Cardiac fibroblast (primary cell): ENCODE measurements at regions not wholly inside any gene's neighbourhood (a gene's known extent, or its start where the extent isn't known, plus 50 kb on each side); places are given as distances from the start of the nearest gene placed in this dataset.

Experiments
- DNase-seq, 2 donors: peaks; one replicate each; pipeline versions ENCODE4 v3.0.0 to v3.0.0-alpha.2; 2010; ENCODE audit warnings: low read depth in 2 of 2
- H3K4me3 ChIP-seq, 2 donors: replicated peaks in 1 of 2; 1 replicate in 1 of 2; 2 replicates in 1 of 2; pipeline ENCODE4 v1.5.1; 2011; ENCODE audit warnings: low read depth in 2 of 2, low read length in 2 of 2, mild to moderate bottlenecking in 2 of 2, moderate library complexity in 1 of 2
- CTCF ChIP-seq: IDR thresholded peaks from one replicate; pipeline ENCODE4 v1.5.1; 2011; ENCODE audit warnings: low read depth, mild to moderate bottlenecking, low read length, inconsistent platforms

- no peak overlapping the region for H3K4me3 ChIP-seq
- no peak for DNase-seq
- TF ChIP-seq CTCF, result no peak
Observed at GRCh38 chr6:22412994-22413393, 116.2 kb upstream of the PRL start.

GRCh38 chr6:22413681-22414311 lies 117.0 kb upstream of the PRL start:
- peak; percentile 13 to 57 for DNase-seq
- H3K4me3 ChIP-seq, result no peak overlapping the region
- no peak for TF ChIP-seq CTCF

GRCh38 chr6:22418714-22419113 lies 121.9 kb upstream of the PRL start:
- no peak for TF ChIP-seq CTCF
- no peak for DNase-seq
- no peak overlapping the region for H3K4me3 ChIP-seq

- DNase-seq, result peak; percentile 21 to 80
- H3K4me3 ChIP-seq, result no peak overlapping the region
- TF ChIP-seq CTCF, result no peak
Observed at GRCh38 chr6:22421198-22421597, 124.4 kb upstream of the PRL start.

- H3K4me3 ChIP-seq, result no peak overlapping the region
- TF ChIP-seq CTCF, result no peak
- DNase-seq, result peak in 1 of 2 donors; percentile 9
Observed at GRCh38 chr6:22424196-22424595, 127.4 kb upstream of the PRL start.

GRCh38 chr6:22432060-22432459 lies 135.2 kb upstream of the PRL start:
- no peak overlapping the region for H3K4me3 ChIP-seq
- DNase-seq, result no peak
- no peak for TF ChIP-seq CTCF

GRCh38 chr6:22433745-22434144 lies 135.6 kb upstream of the HDGFL1 start:
- no peak for DNase-seq
- no peak overlapping the region for H3K4me3 ChIP-seq
- TF ChIP-seq CTCF, result no peak
